ENCODE measurements at regions not wholly inside any gene's neighbourhood (a gene's known extent, or its start where the extent isn't known, plus 50 kb on each side); places are given as distances from the start of the nearest gene placed in this dataset.

GRCh38 chr6:54737247-54737646, 109.3 kb upstream of the FAM83B start:
- Histone ChIP-seq H3K36me3 (no peaks in the 10 kb centered on the region), H3K27me3 (no peaks in the 10 kb centered on the region), H3K4me1 (no peaks in the 10 kb centered on the region), H3K27ac (no peak overlapping the region), H3K4me3 (no peak overlapping the region), H3K9me3 (peaks cover 0 to 3% (median 0%) of the 10 kb centered on the region in 4 donors)
- no peak for DNase-seq
- WGBS, 2 donors = 85 to 94% methylated on average over 3 of the region's 3 CpGs
- intact Hi-C loops (cut with DNase I) = no loop called here
- TF ChIP-seq POLR2A (IDR thresholded peaks at IDR 0.05) = no peak
- TF ChIP-seq CTCF (IDR thresholded peaks at IDR 0.05) = no peak
- TF ChIP-seq POLR2AphosphoS5 (IDR thresholded peaks at IDR 0.05) = no peak
- TF ChIP-seq EP300 (IDR thresholded peaks at IDR 0.05) = no peak

- TF ChIP-seq POLR2A (IDR thresholded peaks at IDR 0.05) = no peak
- TF ChIP-seq CTCF (IDR thresholded peaks at IDR 0.05) = no peak
- no peak for TF ChIP-seq EP300 (IDR thresholded peaks at IDR 0.05)
- TF ChIP-seq POLR2AphosphoS5 (IDR thresholded peaks at IDR 0.05) = no peak
- 89 to 93% methylated on average over 1 of the region's 1 CpG for WGBS, 2 donors
Measured at GRCh38 chr6:54747955-54748354, 98.6 kb upstream of the FAM83B start.

GRCh38 chr6:54754406-54754805, 92.2 kb upstream of the FAM83B start:
- intact Hi-C loops (cut with DNase I) = no loop called here

More at GRCh38 chr6:54747955-54748354, 98.6 kb upstream of the FAM83B start:
- Histone ChIP-seq H3K9me3 (peaks cover 0 to 7% (median 0%) of the 10 kb centered on the region in 4 donors), H3K4me1 (no peaks in the 10 kb centered on the region), H3K36me3 (no peaks in the 10 kb centered on the region), H3K4me3 (no peak overlapping the region), H3K27me3 (no peaks in the 10 kb centered on the region), H3K27ac (no peak overlapping the region)
- intact Hi-C loops (cut with DNase I) = no loop called here
- DNase-seq = no peak

GRCh38 chr6:54758340-54758739, 88.2 kb upstream of the FAM83B start:
- TF ChIP-seq POLR2A (IDR thresholded peaks at IDR 0.05) (no peak), POLR2AphosphoS5 (IDR thresholded peaks at IDR 0.05) (no peak), CTCF (IDR thresholded peaks at IDR 0.05) (no peak), EP300 (IDR thresholded peaks at IDR 0.05) (no peak)
- DNase-seq = no peak
- 81 to 84% methylated on average over 2 of the region's 2 CpGs for WGBS, 2 donors

More at GRCh38 chr6:54754406-54754805, 92.2 kb upstream of the FAM83B start:
- H3K4me3 ChIP-seq = no peak overlapping the region
- H3K27me3 ChIP-seq = no peaks in the 10 kb centered on the region
- no peak for DNase-seq
- TF ChIP-seq CTCF (IDR thresholded peaks at IDR 0.05) (no peak), POLR2AphosphoS5 (IDR thresholded peaks at IDR 0.05) (no peak), EP300 (IDR thresholded peaks at IDR 0.05) (no peak), POLR2A (IDR thresholded peaks at IDR 0.05) (no peak)
- no peak overlapping the region for H3K27ac ChIP-seq
- no peaks in the 10 kb centered on the region for H3K36me3 ChIP-seq
- no peaks in the 10 kb centered on the region for H3K9me3 ChIP-seq
- WGBS, 2 donors = 89 to 92% methylated on average over 1 of the region's 1 CpG
- H3K4me1 ChIP-seq = no peaks in the 10 kb centered on the region

GRCh38 chr6:54768494-54768893, 78.1 kb upstream of the FAM83B start:
- Histone ChIP-seq H3K27ac (no peak overlapping the region), H3K36me3 (no peaks in the 10 kb centered on the region), H3K27me3 (no peaks in the 10 kb centered on the region), H3K9me3 (no peaks in the 10 kb centered on the region), H3K4me1 (no peaks in the 10 kb centered on the region), H3K4me3 (no peak overlapping the region)
- DNase-seq = no peak
- TF ChIP-seq CTCF (IDR thresholded peaks at IDR 0.05) (no peak), POLR2A (IDR thresholded peaks at IDR 0.05) (no peak), EP300 (IDR thresholded peaks at IDR 0.05) (no peak), POLR2AphosphoS5 (IDR thresholded peaks at IDR 0.05) (no peak)
- intact Hi-C loops (cut with DNase I) = no loop called here
- 42 to 80% methylated on average over 1 of the region's 1 CpG for WGBS, 2 donors

More at GRCh38 chr6:54758340-54758739, 88.2 kb upstream of the FAM83B start:
- no peaks in the 10 kb centered on the region for H3K27me3 ChIP-seq
- no peaks in the 10 kb centered on the region for H3K4me1 ChIP-seq
- H3K4me3 ChIP-seq = no peak overlapping the region
- no peak overlapping the region for H3K27ac ChIP-seq
- no peaks in the 10 kb centered on the region for H3K36me3 ChIP-seq
- intact Hi-C loops (cut with DNase I) = no loop called here
- no peaks in the 10 kb centered on the region for H3K9me3 ChIP-seq
